ENCODE measurements at regions not wholly inside any gene's neighbourhood (a gene's known extent, or its start where the extent isn't known, plus 50 kb on each side); places are given as distances from the start of the nearest gene placed in this dataset.

DNA sequence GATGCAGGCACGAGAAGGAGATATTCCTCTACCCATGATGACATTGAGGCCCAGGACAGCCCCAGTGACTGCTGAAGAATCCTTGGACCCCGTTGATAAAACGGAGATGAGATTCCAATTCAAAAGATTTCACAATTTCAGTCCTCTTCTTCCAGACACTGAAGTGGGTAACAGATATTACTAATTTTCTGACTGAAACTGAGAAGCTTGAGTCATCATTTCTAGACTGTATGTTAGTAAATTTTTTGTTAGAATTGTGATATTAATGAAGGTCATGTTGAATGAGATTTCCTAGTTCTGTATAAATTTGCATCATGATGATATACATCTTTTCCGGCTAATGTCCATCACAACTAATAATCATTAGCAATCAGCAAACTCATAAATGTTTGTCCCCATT lies 185.8 kb downstream of the CHRM3 start:
- TF ChIP-seq, protein P1, sequence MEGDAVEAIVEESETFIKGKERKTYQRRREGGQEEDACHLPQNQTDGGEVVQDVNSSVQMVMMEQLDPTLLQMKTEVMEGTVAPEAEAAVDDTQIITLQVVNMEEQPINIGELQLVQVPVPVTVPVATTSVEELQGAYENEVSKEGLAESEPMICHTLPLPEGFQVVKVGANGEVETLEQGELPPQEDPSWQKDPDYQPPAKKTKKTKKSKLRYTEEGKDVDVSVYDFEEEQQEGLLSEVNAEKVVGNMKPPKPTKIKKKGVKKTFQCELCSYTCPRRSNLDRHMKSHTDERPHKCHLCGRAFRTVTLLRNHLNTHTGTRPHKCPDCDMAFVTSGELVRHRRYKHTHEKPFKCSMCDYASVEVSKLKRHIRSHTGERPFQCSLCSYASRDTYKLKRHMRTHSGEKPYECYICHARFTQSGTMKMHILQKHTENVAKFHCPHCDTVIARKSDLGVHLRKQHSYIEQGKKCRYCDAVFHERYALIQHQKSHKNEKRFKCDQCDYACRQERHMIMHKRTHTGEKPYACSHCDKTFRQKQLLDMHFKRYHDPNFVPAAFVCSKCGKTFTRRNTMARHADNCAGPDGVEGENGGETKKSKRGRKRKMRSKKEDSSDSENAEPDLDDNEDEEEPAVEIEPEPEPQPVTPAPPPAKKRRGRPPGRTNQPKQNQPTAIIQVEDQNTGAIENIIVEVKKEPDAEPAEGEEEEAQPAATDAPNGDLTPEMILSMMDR (conservative IDR thresholded peaks at IDR 0.05; ENCODE audit: low read depth, low read length) = no peak
- no peak for TF ChIP-seq EZH2 (IDR thresholded peaks at IDR 0.05; ENCODE audit: low read length, unreplicated experiment)
- TF ChIP-seq EZH2phosphoT487 (IDR thresholded peaks at IDR 0.05; ENCODE audit: borderline replicate concordance, low read length) = no peak

All from PC-3 (cell line).